Liver (tissue), 3 donors: ENCODE measurements at regions not wholly inside any gene's neighbourhood (a gene's known extent, or its start where the extent isn't known, plus 50 kb on each side); places are given as distances from the start of the nearest gene placed in this dataset.

Experiments used
- RXRA ChIP-seq, 2 donors: IDR thresholded peaks; 2 replicates each; pipeline ENCODE4 v1.6.1; 2017 to 2018; ENCODE audit warnings: antibody characterized with exemption in 2 of 2, mild to moderate bottlenecking in 1 of 2
- YY1 ChIP-seq: IDR thresholded peaks from 2 replicates; pipeline ENCODE4 v1.6.1; 2016; ENCODE audit warnings: antibody characterized with exemption, mild to moderate bottlenecking
- TF ChIP-seq, protein P1 (sequence below): IDR thresholded peaks from 2 replicates; pipeline ENCODE4 v1.6.1; 2016; ENCODE audit warnings: antibody characterized with exemption
- TF ChIP-seq, protein P2 (sequence below): fragments of 150-350 bp; IDR thresholded peaks from 2 replicates; pipeline ENCODE4 v1.5.1; 2017; ENCODE audit warnings: improper control_type of control experiment, low read depth, low read length; ENCODE audit not compliant: missing input control
- TF ChIP-seq, protein P3 (sequence below): IDR thresholded peaks from 2 replicates; pipeline ENCODE4 v1.6.1; 2016; ENCODE audit warnings: antibody characterized with exemption
- TF ChIP-seq, protein P4 (sequence below): IDR thresholded peaks from 2 replicates; pipeline ENCODE4 v1.6.1; 2016; ENCODE audit warnings: antibody characterized with exemption, mild to moderate bottlenecking
- donor health status: healthy.
- donor health status: healthy.

- TF ChIP-seq, protein P1, sequence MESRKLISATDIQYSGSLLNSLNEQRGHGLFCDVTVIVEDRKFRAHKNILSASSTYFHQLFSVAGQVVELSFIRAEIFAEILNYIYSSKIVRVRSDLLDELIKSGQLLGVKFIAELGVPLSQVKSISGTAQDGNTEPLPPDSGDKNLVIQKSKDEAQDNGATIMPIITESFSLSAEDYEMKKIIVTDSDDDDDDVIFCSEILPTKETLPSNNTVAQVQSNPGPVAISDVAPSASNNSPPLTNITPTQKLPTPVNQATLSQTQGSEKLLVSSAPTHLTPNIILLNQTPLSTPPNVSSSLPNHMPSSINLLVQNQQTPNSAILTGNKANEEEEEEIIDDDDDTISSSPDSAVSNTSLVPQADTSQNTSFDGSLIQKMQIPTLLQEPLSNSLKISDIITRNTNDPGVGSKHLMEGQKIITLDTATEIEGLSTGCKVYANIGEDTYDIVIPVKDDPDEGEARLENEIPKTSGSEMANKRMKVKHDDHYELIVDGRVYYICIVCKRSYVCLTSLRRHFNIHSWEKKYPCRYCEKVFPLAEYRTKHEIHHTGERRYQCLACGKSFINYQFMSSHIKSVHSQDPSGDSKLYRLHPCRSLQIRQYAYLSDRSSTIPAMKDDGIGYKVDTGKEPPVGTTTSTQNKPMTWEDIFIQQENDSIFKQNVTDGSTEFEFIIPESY, result no peak
- TF ChIP-seq, protein P2, sequence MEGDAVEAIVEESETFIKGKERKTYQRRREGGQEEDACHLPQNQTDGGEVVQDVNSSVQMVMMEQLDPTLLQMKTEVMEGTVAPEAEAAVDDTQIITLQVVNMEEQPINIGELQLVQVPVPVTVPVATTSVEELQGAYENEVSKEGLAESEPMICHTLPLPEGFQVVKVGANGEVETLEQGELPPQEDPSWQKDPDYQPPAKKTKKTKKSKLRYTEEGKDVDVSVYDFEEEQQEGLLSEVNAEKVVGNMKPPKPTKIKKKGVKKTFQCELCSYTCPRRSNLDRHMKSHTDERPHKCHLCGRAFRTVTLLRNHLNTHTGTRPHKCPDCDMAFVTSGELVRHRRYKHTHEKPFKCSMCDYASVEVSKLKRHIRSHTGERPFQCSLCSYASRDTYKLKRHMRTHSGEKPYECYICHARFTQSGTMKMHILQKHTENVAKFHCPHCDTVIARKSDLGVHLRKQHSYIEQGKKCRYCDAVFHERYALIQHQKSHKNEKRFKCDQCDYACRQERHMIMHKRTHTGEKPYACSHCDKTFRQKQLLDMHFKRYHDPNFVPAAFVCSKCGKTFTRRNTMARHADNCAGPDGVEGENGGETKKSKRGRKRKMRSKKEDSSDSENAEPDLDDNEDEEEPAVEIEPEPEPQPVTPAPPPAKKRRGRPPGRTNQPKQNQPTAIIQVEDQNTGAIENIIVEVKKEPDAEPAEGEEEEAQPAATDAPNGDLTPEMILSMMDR, result no peak
- TF ChIP-seq, protein P3, sequence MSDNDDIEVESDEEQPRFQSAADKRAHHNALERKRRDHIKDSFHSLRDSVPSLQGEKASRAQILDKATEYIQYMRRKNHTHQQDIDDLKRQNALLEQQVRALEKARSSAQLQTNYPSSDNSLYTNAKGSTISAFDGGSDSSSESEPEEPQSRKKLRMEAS, result no peak
- TF ChIP-seq YY1, result no peak
- TF ChIP-seq, protein P4, sequence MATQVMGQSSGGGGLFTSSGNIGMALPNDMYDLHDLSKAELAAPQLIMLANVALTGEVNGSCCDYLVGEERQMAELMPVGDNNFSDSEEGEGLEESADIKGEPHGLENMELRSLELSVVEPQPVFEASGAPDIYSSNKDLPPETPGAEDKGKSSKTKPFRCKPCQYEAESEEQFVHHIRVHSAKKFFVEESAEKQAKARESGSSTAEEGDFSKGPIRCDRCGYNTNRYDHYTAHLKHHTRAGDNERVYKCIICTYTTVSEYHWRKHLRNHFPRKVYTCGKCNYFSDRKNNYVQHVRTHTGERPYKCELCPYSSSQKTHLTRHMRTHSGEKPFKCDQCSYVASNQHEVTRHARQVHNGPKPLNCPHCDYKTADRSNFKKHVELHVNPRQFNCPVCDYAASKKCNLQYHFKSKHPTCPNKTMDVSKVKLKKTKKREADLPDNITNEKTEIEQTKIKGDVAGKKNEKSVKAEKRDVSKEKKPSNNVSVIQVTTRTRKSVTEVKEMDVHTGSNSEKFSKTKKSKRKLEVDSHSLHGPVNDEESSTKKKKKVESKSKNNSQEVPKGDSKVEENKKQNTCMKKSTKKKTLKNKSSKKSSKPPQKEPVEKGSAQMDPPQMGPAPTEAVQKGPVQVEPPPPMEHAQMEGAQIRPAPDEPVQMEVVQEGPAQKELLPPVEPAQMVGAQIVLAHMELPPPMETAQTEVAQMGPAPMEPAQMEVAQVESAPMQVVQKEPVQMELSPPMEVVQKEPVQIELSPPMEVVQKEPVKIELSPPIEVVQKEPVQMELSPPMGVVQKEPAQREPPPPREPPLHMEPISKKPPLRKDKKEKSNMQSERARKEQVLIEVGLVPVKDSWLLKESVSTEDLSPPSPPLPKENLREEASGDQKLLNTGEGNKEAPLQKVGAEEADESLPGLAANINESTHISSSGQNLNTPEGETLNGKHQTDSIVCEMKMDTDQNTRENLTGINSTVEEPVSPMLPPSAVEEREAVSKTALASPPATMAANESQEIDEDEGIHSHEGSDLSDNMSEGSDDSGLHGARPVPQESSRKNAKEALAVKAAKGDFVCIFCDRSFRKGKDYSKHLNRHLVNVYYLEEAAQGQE, result no peak
- TF ChIP-seq RXRA (IDR thresholded peaks at IDR 0.05), result no peak
Measured at GRCh38 chr4:60648774-60649173, 551.4 kb upstream of the ADGRL3 start.
